GM19240 (cell line): ENCODE measurements at regions not wholly inside any gene's neighbourhood (a gene's known extent, or its start where the extent isn't known, plus 50 kb on each side); places are given as distances from the start of the nearest gene placed in this dataset.
"Not testable (repeated sequence)": the region's sequence is repeated elsewhere in the genome, so short reads cannot be mapped to it uniquely, and the experiment has no call there.

Source experiments
- DNase-seq: peaks from one replicate; pipeline ENCODE4 v3.0.0; 2011; ENCODE audit warnings: low spot score; ENCODE audit not compliant: insufficient read length

DNA sequence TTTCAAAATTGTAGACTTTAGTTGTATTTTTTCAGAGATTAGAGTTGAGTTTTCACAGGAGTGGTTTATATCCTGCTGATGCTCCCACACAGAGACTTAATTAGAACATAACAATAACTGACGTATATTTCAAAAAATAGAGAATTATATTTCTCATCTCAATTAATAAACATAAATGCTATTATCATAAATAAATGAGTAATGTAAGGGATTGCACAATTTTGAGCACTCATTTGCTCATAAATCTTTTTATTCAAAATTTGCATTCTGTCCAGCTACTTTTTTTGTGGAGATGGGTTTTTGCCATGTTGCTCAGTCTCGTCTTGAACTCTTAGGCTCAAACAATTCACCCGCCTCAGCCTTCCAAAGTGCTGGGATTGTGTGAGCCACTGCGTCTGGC, 515.7 kb upstream of the RORB start:
- no peak for DNase-seq

DNA sequence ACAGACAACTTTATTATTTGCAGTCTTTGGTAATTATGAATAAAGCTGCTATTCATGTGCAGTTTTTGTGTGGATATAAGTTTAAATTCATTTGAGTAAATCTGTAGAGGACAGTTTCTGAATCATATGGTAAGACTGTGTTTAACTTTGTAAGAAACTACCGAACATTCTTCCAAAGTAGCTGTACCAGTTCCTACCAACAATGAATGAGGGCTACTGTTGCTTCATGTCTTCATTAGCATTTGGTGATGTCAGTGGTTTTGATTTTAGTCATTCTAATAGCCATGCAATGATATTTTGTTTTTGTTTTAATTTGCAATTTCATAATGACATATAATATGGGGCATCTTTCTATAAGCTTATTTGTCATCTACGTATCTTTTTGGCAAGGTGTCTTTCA, 501.3 kb upstream of the RORB start:
- DNase-seq = no peak

- DNase-seq = no peak
These were observed 500.3 kb upstream of the RORB start for GRCh38 chr9:73996844-73997243.

DNA sequence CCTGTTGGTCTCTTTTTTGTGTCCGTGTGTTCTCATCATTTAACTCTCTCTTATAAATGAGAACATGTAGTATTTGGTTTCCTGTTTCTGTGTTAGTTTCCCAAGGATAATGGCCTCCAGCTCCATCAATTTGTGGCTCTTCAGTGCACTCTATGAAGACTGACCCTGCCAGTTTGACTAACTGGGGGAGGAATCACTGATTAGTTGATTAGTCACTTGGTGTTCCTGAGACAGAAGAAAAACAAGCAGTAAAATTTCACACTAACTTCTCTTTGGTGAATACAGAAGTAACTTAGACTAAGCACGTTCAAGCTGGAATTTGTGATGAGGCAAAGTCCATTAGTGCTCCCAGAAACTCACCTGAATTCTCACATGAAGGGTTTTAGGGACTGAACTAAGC, 495.8 kb upstream of the RORB start:
- DNase-seq = no peak

DNA sequence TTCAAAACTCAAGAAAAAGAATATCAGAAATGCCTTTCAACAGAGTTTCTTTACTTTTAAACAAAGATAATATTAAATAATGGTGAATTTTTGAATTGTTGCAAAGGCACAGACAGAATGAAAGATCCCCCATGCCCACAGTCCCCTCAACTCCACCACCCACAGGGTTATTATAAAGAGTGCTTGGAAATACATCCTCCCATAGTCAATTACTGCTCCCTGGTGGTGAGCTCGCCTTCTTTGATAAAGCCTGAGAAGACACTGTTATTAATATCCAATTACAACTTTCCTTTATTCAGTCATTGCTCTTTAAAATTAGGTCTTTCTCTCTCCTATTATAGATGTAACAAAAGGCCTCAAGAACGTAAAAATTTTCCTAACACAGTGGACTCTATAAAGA, 490.2 kb upstream of the RORB start:
- DNase-seq = no peak

DNA sequence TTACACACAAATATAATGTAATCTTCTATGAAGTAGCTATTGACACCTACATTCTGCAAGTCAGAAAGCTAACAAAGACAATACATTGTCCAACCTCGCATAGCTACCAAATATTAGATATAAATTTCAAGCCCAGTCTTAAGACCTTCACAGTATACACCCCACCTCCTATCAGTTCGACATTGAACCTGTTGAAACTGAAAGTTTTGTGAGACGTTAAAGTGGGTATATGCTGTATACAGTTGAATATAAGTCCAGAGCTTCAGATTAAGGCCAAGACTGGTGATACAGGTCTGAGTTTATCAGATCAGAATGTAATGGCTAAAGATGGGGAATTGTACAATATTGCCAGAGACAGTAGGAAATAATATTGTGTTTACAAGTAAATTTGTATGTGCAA, 489.3 kb upstream of the RORB start:
- DNase-seq = no peak

GRCh38 chr9:74016004-74016403, 481.1 kb upstream of the RORB start:
- DNase-seq = no peak

- no peak for DNase-seq
These were observed 471.7 kb upstream of the RORB start for GRCh38 chr9:74025402-74025925.

- no peak for DNase-seq
These were observed 464.7 kb upstream of the RORB start for GRCh38 chr9:74032421-74032820.

DNA sequence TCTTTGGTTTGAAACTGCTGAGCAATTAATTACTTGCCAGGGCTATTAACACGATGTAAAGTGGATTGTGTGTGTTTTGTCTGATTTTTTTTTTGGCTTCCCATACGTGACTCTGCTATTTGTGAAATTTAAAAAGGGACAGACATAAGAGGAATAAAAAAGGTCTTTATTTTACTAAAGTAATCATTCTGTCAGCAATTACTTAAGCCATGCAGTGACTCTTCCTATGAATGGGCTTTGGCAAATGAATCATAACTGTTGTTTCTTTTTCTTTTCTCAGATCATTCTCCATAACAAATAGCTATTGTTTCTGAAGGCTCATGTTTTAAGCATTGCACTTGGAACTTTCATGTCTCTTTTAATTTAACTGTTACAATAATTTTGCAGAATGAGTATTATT, 461.3 kb upstream of the RORB start:
- DNase-seq = no peak

- no peak for DNase-seq
These were observed 460.4 kb upstream of the RORB start for GRCh38 chr9:74036549-74037231.

GRCh38 chr9:74037274-74037673, 459.9 kb upstream of the RORB start:
- no peak for DNase-seq

DNA sequence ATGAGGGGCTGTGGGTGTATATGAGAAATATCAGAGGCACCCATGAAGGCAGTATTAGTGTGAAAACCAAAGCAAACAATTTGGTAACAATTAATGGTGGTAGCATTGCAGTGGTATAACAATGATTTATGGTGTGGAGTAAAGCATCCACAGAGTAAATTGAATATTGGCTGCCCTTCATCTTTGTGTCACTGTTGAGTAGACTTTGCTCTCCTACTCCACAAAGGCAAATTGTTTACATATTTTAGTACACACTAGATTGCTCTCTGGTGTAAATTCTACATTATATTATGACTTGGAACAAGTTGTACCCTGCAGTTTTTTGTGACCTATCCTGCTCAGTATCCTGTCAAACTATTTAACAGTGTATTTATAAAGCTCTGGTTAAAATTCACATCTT, 455.5 kb upstream of the RORB start:
- no peak for DNase-seq

DNA sequence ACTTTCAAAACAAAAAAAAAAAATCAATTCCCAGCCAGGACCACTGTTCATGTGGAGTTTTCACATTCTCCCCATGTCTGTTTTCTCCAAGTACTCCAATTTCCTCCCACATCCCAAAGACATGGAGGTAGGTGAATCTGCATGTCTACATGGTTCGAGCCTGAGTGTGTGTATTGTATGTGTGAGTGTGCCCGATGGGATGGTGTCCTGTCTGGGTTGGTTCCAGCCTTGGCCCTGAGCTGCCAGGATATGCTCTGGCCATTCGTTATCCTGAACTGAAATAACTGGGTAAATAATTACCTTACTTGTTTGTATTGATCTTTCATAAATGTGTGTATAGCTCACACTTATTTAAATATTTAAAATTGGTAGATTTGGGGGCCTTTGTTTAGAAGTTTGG, 452.3 kb upstream of the RORB start:
- DNase-seq = no peak

DNA sequence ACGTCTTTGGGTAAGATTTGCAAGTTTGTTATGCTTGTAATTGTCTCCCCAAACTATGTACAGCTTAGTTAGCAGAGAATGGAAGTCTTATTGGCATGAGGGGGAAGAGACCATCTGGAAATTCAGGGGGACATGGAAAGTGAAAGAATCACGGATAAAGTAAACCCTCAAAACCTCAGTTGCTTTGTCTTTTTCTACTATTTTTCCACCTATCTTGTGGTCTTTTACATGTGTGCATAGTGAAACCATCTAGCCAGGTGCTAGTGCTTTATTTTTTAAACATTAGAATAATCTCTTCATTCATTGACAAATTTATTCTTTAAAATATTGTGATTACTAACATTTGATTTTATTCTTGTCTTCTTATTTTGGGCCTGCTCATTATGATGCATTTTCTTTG, 441.1 kb upstream of the RORB start:
- no peak for DNase-seq

- DNase-seq = not testable (repeated sequence)
These were observed 440.1 kb upstream of the RORB start for GRCh38 chr9:74057051-74057450.

GRCh38 chr9:74064702-74065101, 432.4 kb upstream of the RORB start:
- no peak for DNase-seq

DNA sequence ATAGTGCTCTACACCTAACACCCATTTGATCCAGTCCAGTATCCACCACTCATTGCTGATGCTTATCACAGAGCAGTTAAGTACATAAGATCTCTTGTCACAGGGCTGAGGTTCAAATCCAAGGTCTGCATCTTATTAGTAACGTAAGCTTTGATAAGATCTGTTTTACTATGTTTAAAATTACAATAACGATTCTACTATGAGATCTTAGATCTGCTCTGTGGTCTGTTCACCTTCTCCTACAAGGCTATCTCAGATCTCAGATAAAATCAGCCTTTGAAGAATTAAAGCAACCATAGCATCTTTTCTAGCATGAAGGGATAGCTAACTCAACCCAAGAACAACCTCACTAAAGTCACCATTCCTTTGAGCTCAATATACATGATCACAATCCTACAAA, 431.0 kb upstream of the RORB start:
- DNase-seq = no peak

DNA sequence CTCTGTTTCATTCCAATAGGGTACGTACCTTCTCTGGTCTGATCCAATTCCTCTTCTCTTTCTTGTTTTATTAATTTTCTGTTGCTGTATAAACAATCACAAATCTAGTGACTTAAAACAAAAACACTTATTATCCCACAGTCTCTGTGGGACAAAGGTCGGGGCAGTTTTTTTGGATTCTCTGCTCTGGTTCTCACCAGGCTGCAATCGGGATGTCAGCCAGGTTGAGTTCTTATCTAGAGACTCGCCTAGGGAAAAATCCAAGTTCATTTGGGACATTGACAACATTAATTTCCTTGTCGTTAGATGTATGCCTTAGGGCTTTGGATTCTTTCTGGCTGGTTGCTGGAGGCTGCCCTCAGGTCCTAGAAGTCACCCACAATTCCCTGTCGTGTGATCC, 430.5 kb upstream of the RORB start:
- DNase-seq = no peak

- DNase-seq = no peak
These were observed 425.6 kb upstream of the RORB start for GRCh38 chr9:74071502-74071901.

- no peak for DNase-seq
These were observed 423.2 kb upstream of the RORB start for GRCh38 chr9:74073897-74074296.

DNA sequence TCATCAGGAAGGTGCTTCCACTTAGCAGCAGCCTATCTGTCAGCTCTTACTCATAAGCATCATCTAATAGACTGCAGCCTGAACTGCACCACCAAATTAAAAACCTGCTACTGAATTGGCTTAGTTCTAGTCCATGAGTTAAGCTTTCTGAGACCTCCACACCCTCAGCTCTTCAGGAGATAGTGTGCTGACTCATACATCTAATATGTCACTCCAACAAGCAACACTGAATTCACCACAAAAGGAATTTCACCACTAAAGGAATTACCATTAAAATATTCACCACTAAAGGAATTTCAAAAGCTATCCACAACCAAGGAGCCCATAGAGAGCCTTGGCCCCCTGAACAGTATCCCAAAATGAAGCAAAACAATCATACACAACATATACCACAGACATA, 418.5 kb upstream of the RORB start:
- no peak for DNase-seq

- DNase-seq = not testable (repeated sequence)
These were observed 416.5 kb upstream of the RORB start for GRCh38 chr9:74080652-74081051.
